OCI-LY1 (cell line): ENCODE measurements at regions not wholly inside any gene's neighbourhood (a gene's known extent, or its start where the extent isn't known, plus 50 kb on each side); places are given as distances from the start of the nearest gene placed in this dataset.

Source experiments
- EZH2 ChIP-seq: fragments of 200-600 bp; sonication (generic), shearing (Covaris generic); IDR thresholded peaks from 2 replicates; pipeline ENCODE4 v1.8.0; 2017; ENCODE audit warnings: borderline replicate concordance, mixed run types, mild to moderate bottlenecking, antibody characterized with exemption, low read length, moderate library complexity, mixed read lengths
- TF ChIP-seq, protein P1 (sequence below): fragments of 200-600 bp; sonication (generic), shearing (Covaris generic); IDR thresholded peaks from 2 replicates; pipeline ENCODE4 v1.5.1; 2017; ENCODE audit warnings: mild to moderate bottlenecking, antibody characterized with exemption, low read length, moderate library complexity, mixed read lengths

DNA sequence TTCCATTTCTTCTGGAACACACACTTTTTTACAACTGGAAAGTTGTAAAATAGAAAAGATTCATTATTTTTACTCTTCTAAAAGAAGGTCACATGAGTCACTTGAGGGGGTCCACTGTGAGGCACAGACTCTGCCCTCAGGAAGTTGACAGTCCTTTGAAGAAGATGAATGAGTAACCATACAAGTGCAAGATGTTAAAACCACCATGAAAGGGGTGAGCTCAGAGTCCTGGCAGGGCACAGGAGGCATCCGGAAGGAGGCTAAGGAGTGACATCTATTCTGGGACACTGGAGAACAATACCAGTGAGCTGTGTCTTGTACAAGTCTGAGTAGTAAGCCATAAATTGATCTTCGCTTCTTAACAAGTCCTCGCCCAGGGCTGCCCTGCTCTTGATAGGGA lies 126.0 kb upstream of the FRMD6 start:
- TF ChIP-seq, protein P1, sequence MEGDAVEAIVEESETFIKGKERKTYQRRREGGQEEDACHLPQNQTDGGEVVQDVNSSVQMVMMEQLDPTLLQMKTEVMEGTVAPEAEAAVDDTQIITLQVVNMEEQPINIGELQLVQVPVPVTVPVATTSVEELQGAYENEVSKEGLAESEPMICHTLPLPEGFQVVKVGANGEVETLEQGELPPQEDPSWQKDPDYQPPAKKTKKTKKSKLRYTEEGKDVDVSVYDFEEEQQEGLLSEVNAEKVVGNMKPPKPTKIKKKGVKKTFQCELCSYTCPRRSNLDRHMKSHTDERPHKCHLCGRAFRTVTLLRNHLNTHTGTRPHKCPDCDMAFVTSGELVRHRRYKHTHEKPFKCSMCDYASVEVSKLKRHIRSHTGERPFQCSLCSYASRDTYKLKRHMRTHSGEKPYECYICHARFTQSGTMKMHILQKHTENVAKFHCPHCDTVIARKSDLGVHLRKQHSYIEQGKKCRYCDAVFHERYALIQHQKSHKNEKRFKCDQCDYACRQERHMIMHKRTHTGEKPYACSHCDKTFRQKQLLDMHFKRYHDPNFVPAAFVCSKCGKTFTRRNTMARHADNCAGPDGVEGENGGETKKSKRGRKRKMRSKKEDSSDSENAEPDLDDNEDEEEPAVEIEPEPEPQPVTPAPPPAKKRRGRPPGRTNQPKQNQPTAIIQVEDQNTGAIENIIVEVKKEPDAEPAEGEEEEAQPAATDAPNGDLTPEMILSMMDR = no peak
- TF ChIP-seq EZH2 = no peak
